Heart left ventricle (tissue), 13 donors: ENCODE measurements at regions not wholly inside any gene's neighbourhood (a gene's known extent, or its start where the extent isn't known, plus 50 kb on each side); places are given as distances from the start of the nearest gene placed in this dataset.

Experiments used
- POLR2A ChIP-seq, 2 donors: fragments of 450-650 bp; IDR thresholded peaks; one replicate each; pipeline ENCODE4 v1.6.1; 2017; ENCODE audit warnings: antibody characterized with exemption in 2 of 2, mild to moderate bottlenecking in 2 of 2, moderate library complexity in 2 of 2
- TF ChIP-seq, protein P1 (sequence below), 12 donors: fragments of 200-600 bp; sonication (generic) in 4 of 12; IDR thresholded peaks; one replicate each; pipeline versions ENCODE4 v1.5.0 to v1.8.0; 2018 to 2022; ENCODE audit warnings: antibody characterized with exemption in 12 of 12, mild to moderate bottlenecking in 5 of 12
- donor health status: ischemic (EF 13 %, LVEDD 7.1; RV severe dilation, severe dysfunction).
- donor health status: DM: no; HTN: yes; CAD: no.
- donor health status: DM: no; HTN: no; CAD: no.
- donor health status: ischemic (EF 25% LVEDD 6.9; RV normal size, moderate dysfunction).
- donor health status: ischemic (EF 25% LVEDD 5.7; RV mildly dilated, moderate dysfunction).
- donor health status: ischemic (EF 35%, LVEDD 5.7; RV mildly dilated, moderate dysfunction).
- donor health status: nonischemic (EF 11% LVEDD 7.7; RV severe dilation, severe dysfunction).
- donor health status: DM: yes; HTN: yes; CAD: no.
- donor health status: PGD.
- donor health status: ischemic (EF 29% LVEDD 5.4; RV normal size, mild dysfunction).
- donor health status: nonischemic (EF 23%, LVEDD 6.1; RV moderate dilation, normal function).

DNA sequence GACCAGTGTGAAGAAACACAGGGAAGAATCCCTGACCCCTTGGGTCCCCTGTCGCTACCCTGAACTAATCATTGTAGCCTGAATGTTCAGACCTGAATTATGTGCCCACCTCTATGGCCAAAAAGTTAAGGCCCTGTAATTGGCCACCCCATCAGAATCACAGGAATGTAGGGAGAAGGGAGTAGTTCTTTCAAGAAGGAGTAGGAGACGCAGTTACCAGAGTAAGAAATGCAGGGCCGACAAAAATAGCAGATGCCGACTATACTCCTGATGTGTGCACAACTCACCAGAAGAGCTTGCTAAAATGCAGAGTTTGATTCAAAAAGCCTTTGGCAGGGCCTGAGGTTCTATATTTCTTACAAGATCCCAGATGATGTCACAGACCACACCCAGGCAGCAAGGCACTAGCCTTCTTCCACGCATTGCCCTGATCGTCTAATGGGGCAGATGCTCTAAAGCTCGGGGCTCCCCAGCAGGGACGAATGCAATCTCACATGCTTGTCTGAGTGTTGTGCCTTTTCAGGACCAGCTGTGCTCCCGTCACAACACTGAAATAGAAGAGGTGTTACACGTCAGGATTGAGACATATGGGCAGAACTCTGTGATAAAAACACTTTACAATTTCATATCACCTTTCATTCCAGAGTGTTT is 161.0 kb upstream of the FAM241A start:
- TF ChIP-seq, protein P1, sequence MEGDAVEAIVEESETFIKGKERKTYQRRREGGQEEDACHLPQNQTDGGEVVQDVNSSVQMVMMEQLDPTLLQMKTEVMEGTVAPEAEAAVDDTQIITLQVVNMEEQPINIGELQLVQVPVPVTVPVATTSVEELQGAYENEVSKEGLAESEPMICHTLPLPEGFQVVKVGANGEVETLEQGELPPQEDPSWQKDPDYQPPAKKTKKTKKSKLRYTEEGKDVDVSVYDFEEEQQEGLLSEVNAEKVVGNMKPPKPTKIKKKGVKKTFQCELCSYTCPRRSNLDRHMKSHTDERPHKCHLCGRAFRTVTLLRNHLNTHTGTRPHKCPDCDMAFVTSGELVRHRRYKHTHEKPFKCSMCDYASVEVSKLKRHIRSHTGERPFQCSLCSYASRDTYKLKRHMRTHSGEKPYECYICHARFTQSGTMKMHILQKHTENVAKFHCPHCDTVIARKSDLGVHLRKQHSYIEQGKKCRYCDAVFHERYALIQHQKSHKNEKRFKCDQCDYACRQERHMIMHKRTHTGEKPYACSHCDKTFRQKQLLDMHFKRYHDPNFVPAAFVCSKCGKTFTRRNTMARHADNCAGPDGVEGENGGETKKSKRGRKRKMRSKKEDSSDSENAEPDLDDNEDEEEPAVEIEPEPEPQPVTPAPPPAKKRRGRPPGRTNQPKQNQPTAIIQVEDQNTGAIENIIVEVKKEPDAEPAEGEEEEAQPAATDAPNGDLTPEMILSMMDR (IDR thresholded peaks at IDR 0.05), result no peak
- TF ChIP-seq POLR2A (IDR thresholded peaks at IDR 0.05), result no peak
